WTC11 (cell line): ENCODE measurements at regions not wholly inside any gene's neighbourhood (a gene's known extent, or its start where the extent isn't known, plus 50 kb on each side); places are given as distances from the start of the nearest gene placed in this dataset.

Experiments
- ATAC-seq: fragments of 200-7000 bp; cut with Tn5 transposase; 2 replicates; pipeline ENCODE4 v1.10.0; 2021; ENCODE audit warnings: mild to moderate bottlenecking, moderate library complexity
- CTCF ChIA-PET: fragments of 300-600 bp; sonication (Branson Sonifier 250); formaldehyde crosslinking; loops from one replicate; lab custom pipeline; 2021; ENCODE audit warnings: antibody characterized with exemption; lab: Charles Lee
- POLR2A ChIA-PET: fragments of 350-600 bp; sonication (Branson Sonifier 250); formaldehyde crosslinking; loops from one replicate; lab custom pipeline; 2021; ENCODE audit warnings: antibody characterized with exemption; lab: Charles Lee
- DNase-seq: peaks from one replicate; pipeline ENCODE4 v3.0.0; 2021; ENCODE audit warnings: low spot score
- H3K27ac Mint-ChIP-seq: 2 replicates; pipeline ENCODE4 v1.8.0; 2021; ENCODE audit warnings: mixed read lengths
- H3K27me3 Mint-ChIP-seq: 2 replicates; pipeline ENCODE4 v1.8.0; 2021; ENCODE audit warnings: low read depth, mild to moderate bottlenecking, moderate library complexity, mixed read lengths
- H3K36me3 Mint-ChIP-seq: 2 replicates; pipeline ENCODE4 v1.8.0; 2021; ENCODE audit warnings: mixed read lengths
- H3K4me1 Mint-ChIP-seq: 2 replicates; pipeline ENCODE4 v1.8.0; 2022; ENCODE audit warnings: mixed read lengths
- H3K4me3 Mint-ChIP-seq: 2 replicates; pipeline ENCODE4 v1.8.0; 2021; ENCODE audit warnings: mild to moderate bottlenecking, moderate library complexity, mixed read lengths
- H3K9me3 Mint-ChIP-seq: 2 replicates; pipeline ENCODE4 v1.8.0; 2021; ENCODE audit warnings: mixed read lengths
- E2F4 ChIP-seq: sonication (generic); formaldehyde crosslinking; IDR thresholded peaks from 2 replicates; pipeline ENCODE4 v1.8.1; 2022; ENCODE audit warnings: low read depth, mild to moderate bottlenecking, moderate library complexity, missing genetic modification reagents, borderline replicate concordance
- GABPB1 ChIP-seq: sonication (generic); formaldehyde crosslinking; IDR thresholded peaks from 2 replicates; pipeline ENCODE4 v1.8.1; 2023; ENCODE audit warnings: mild to moderate bottlenecking, missing genetic modification reagents
- HMGA2 ChIP-seq: fragments of 250-450 bp; sonication (Bioruptor Pico); IDR thresholded peaks from 2 replicates; pipeline ENCODE4 v1.4.0; 2021; ENCODE audit warnings: mild to moderate bottlenecking, moderate library complexity
- JAZF1 ChIP-seq: fragments of 250-450 bp; sonication (Bioruptor Pico); IDR thresholded peaks from 2 replicates; pipeline ENCODE4 v1.9.0; 2021; ENCODE audit warnings: moderate library complexity, mild to moderate bottlenecking, inconsistent platforms
- KAT7 ChIP-seq: sonication (generic); formaldehyde crosslinking; IDR thresholded peaks from 2 replicates; pipeline ENCODE4 v1.8.1; 2023; ENCODE audit warnings: missing genetic modification reagents, mild to moderate bottlenecking, borderline replicate concordance
- MXD4 ChIP-seq: fragments of 250-450 bp; sonication (Bioruptor Pico); IDR thresholded peaks from 2 replicates; pipeline ENCODE4 v1.8.0; 2021; ENCODE audit warnings: mild to moderate bottlenecking, moderate library complexity, borderline replicate concordance
- MYBL2 ChIP-seq: sonication (generic); formaldehyde crosslinking; IDR thresholded peaks from 2 replicates; pipeline ENCODE4 v1.8.1; 2023; ENCODE audit warnings: mild to moderate bottlenecking, moderate library complexity, missing genetic modification reagents
- NR2C2 ChIP-seq: sonication (generic); formaldehyde crosslinking; IDR thresholded peaks from 2 replicates; pipeline ENCODE4 v1.8.0; 2022; ENCODE audit warnings: mild to moderate bottlenecking, missing genetic modification reagents
- NR3C1 ChIP-seq: sonication (generic); formaldehyde crosslinking; conservative IDR thresholded peaks from 2 replicates; pipeline ENCODE4 v1.8.1; 2023; ENCODE audit warnings: low read depth, mild to moderate bottlenecking, missing genetic modification reagents
- OVOL2 ChIP-seq: fragments of 250-450 bp; sonication (Bioruptor Pico); IDR thresholded peaks from 2 replicates; pipeline ENCODE4 v1.9.0; 2021; ENCODE audit warnings: mild to moderate bottlenecking, borderline replicate concordance
- PRDM15 ChIP-seq: sonication (generic); formaldehyde crosslinking; IDR thresholded peaks from 2 replicates; pipeline ENCODE4 v1.8.0; 2022; ENCODE audit warnings: missing genetic modification reagents
- PREB ChIP-seq: sonication (generic); formaldehyde crosslinking; IDR thresholded peaks from 2 replicates; pipeline ENCODE4 v1.8.1; 2022; ENCODE audit warnings: mild to moderate bottlenecking, missing genetic modification reagents, moderate library complexity, borderline replicate concordance
- PRRX2 ChIP-seq: fragments of 250-450 bp; sonication (Bioruptor Pico); IDR thresholded peaks from 2 replicates; pipeline ENCODE4 v1.8.0; 2021; ENCODE audit warnings: mild to moderate bottlenecking
- STAT6 ChIP-seq: sonication (generic); formaldehyde crosslinking; conservative IDR thresholded peaks from 2 replicates; pipeline ENCODE4 v1.8.1; 2023; ENCODE audit warnings: mild to moderate bottlenecking, low read depth, missing genetic modification reagents, moderate library complexity
- TCF7 ChIP-seq: sonication (generic); formaldehyde crosslinking; IDR thresholded peaks from 2 replicates; pipeline ENCODE4 v1.8.0; 2022; ENCODE audit warnings: mild to moderate bottlenecking, low read depth, missing genetic modification reagents, moderate library complexity
- TP53 ChIP-seq: sonication (generic); formaldehyde crosslinking; IDR thresholded peaks from 2 replicates; pipeline ENCODE4 v1.8.1; 2023; ENCODE audit warnings: mild to moderate bottlenecking, missing genetic modification reagents
- ZBTB21 ChIP-seq: sonication (generic); formaldehyde crosslinking; IDR thresholded peaks from 2 replicates; pipeline ENCODE4 v1.8.1; 2023; ENCODE audit warnings: mild to moderate bottlenecking, missing genetic modification reagents, borderline replicate concordance
- ZNF317 ChIP-seq: sonication (generic); formaldehyde crosslinking; IDR thresholded peaks from 2 replicates; pipeline ENCODE4 v1.8.1; 2023; ENCODE audit warnings: low read depth, mild to moderate bottlenecking, moderate library complexity, missing genetic modification reagents, borderline replicate concordance
- ZNF396 ChIP-seq: fragments of 250-450 bp; sonication (Bioruptor Pico); IDR thresholded peaks from 2 replicates; pipeline ENCODE4 v1.8.0; 2021; ENCODE audit warnings: mild to moderate bottlenecking, moderate library complexity, borderline replicate concordance
- ZNF423 ChIP-seq: fragments of 250-450 bp; sonication (Bioruptor Pico); IDR thresholded peaks from 2 replicates; pipeline ENCODE4 v2.1.2; 2022; ENCODE audit warnings: mild to moderate bottlenecking, moderate library complexity
- ZNF512 ChIP-seq: sonication (generic); formaldehyde crosslinking; IDR thresholded peaks from 2 replicates; pipeline ENCODE4 v1.8.1; 2022; ENCODE audit warnings: missing genetic modification reagents, borderline replicate concordance
- TF ChIP-seq, protein P1 (sequence below): fragments of 250-450 bp; sonication (Bioruptor Pico); IDR thresholded peaks from 2 replicates; pipeline ENCODE4 v1.9.0; 2021; ENCODE audit warnings: mild to moderate bottlenecking
- TF ChIP-seq, protein P2 (sequence below): sonication (generic); formaldehyde crosslinking; IDR thresholded peaks from 2 replicates; pipeline ENCODE4 v1.8.0; 2022; ENCODE audit warnings: mild to moderate bottlenecking, missing genetic modification reagents

DNA sequence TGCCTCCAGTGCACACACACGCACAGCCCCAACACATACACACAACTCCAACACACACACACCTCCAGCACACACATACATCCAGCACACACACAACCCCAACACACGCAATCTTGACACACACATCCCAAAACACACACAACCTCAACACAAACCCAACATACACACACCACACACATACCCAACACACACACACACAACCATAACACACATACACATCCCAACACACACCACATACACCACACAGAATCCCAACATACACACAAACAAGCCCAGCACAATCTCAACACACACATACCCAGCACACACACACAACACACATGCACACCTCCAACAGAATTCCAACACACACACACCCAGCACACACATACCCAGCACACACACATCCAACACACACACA is 301.1 kb downstream of the ABCC12 start:
- CTCF ChIA-PET: no interaction called here
- H3K36me3 Mint-ChIP-seq: no peaks in the 10 kb centered on the region
- peaks cover 27% of the 10 kb centered on the region for H3K27me3 Mint-ChIP-seq
- H3K4me1 Mint-ChIP-seq: peaks cover 6% of the 10 kb centered on the region; the same call in 1 of the 2 replicates
- POLR2A ChIA-PET: no interaction called here
- H3K27ac Mint-ChIP-seq: no peak overlapping the region
- DNase-seq (no peak), ATAC-seq (no peak)
- peaks cover 7% of the 10 kb centered on the region for H3K9me3 Mint-ChIP-seq
- TF ChIP-seq TCF7 (CRISPR knock-in tag): no peak
- TF ChIP-seq PREB (CRISPR knock-in tag): no peak
- TF ChIP-seq ZNF317 (CRISPR knock-in tag): no peak
- no peak for TF ChIP-seq ZBTB21 (CRISPR knock-in tag)
- TF ChIP-seq KAT7 (CRISPR knock-in tag): no peak
- TF ChIP-seq, protein P1, sequence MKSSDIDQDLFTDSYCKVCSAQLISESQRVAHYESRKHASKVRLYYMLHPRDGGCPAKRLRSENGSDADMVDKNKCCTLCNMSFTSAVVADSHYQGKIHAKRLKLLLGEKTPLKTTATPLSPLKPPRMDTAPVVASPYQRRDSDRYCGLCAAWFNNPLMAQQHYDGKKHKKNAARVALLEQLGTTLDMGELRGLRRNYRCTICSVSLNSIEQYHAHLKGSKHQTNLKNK: no peak
- no peak for TF ChIP-seq OVOL2 (CRISPR knock-in tag)
- no peak for TF ChIP-seq HMGA2 (CRISPR knock-in tag)
- no peak for TF ChIP-seq JAZF1 (CRISPR knock-in tag)
- TF ChIP-seq MXD4: no peak
- no peak for TF ChIP-seq ZNF396 (CRISPR knock-in tag)
- no peak for TF ChIP-seq ZNF512 (CRISPR knock-in tag)
- TF ChIP-seq GABPB1 (CRISPR knock-in tag): no peak
- no peak overlapping the region for H3K4me3 Mint-ChIP-seq

- H3K9me3 Mint-ChIP-seq: peaks cover 7% of the 10 kb centered on the region
- H3K27me3 Mint-ChIP-seq: peaks cover 37% of the 10 kb centered on the region
- H3K36me3 Mint-ChIP-seq: no peaks in the 10 kb centered on the region
- CTCF ChIA-PET: no interaction called here
- no peak for ATAC-seq
- no peak for DNase-seq
- H3K4me1 Mint-ChIP-seq: peaks cover 17% of the 10 kb centered on the region
- no peak overlapping the region for H3K4me3 Mint-ChIP-seq
- POLR2A ChIA-PET: no interaction called here
- H3K27ac Mint-ChIP-seq: no peak overlapping the region
- TF ChIP-seq ZNF396 (CRISPR knock-in tag) (no peak), ZNF423 (CRISPR knock-in tag) (no peak), MYBL2 (CRISPR knock-in tag) (no peak), E2F4 (CRISPR knock-in tag) (no peak), PRRX2 (CRISPR knock-in tag) (no peak), PRDM15 (CRISPR knock-in tag) (no peak), TP53 (CRISPR knock-in tag) (no peak), NR2C2 (CRISPR knock-in tag) (no peak), NR3C1 (no peak), STAT6 (no peak)
- TF ChIP-seq, protein P2, sequence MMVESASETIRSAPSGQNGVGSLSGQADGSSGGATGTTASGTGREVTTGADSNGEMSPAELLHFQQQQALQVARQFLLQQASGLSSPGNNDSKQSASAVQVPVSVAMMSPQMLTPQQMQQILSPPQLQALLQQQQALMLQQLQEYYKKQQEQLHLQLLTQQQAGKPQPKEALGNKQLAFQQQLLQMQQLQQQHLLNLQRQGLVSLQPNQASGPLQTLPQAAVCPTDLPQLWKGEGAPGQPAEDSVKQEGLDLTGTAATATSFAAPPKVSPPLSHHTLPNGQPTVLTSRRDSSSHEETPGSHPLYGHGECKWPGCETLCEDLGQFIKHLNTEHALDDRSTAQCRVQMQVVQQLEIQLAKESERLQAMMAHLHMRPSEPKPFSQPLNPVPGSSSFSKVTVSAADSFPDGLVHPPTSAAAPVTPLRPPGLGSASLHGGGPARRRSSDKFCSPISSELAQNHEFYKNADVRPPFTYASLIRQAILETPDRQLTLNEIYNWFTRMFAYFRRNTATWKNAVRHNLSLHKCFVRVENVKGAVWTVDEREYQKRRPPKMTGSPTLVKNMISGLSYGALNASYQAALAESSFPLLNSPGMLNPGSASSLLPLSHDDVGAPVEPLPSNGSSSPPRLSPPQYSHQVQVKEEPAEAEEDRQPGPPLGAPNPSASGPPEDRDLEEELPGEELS (CRISPR knock-in tag): no peak
These were observed 302.8 kb downstream of the ABCC12 start for GRCh38 chr16:47852991-47853390.
